ENCODE measurements at regions not wholly inside any gene's neighbourhood (a gene's known extent, or its start where the extent isn't known, plus 50 kb on each side); places are given as distances from the start of the nearest gene placed in this dataset.

DNA sequence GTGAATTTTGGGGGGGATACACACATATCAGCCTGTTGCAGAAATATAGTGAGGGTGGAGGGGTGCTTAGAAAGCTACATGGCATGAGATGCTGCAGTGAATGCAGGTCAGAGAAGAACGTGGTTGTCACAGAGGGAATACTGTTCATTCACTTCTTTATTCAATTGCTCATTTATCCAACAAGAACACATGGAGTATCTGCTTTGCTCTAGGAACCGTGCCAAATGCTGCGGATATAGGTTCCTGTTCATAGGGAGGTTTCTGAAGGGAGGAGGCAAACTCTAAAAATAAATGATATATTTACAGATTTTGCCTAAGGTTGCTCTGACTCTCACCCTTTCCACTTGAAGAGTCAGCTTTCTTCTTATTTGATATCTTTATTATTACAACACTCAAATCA is 444.3 kb upstream of the CLINT1 start:
- TF ChIP-seq, protein P1, sequence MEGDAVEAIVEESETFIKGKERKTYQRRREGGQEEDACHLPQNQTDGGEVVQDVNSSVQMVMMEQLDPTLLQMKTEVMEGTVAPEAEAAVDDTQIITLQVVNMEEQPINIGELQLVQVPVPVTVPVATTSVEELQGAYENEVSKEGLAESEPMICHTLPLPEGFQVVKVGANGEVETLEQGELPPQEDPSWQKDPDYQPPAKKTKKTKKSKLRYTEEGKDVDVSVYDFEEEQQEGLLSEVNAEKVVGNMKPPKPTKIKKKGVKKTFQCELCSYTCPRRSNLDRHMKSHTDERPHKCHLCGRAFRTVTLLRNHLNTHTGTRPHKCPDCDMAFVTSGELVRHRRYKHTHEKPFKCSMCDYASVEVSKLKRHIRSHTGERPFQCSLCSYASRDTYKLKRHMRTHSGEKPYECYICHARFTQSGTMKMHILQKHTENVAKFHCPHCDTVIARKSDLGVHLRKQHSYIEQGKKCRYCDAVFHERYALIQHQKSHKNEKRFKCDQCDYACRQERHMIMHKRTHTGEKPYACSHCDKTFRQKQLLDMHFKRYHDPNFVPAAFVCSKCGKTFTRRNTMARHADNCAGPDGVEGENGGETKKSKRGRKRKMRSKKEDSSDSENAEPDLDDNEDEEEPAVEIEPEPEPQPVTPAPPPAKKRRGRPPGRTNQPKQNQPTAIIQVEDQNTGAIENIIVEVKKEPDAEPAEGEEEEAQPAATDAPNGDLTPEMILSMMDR (IDR thresholded peaks at IDR 0.05) = no peak
- H3K9me3 Mint-ChIP-seq (ENCODE audit: low read depth) = no peaks in the 10 kb centered on the region
- DNase-seq (ENCODE audit: low spot score) = no peak
- no peaks in the 10 kb centered on the region for H3K27me3 Mint-ChIP-seq (ENCODE audit: low read depth)
- no peaks in the 10 kb centered on the region for H3K36me3 Mint-ChIP-seq (ENCODE audit: low read depth)
- H3K4me3 Mint-ChIP-seq (ENCODE audit: unreplicated experiment) = no peak overlapping the region
- H3K27ac Mint-ChIP-seq (ENCODE audit: unreplicated experiment) = no peak overlapping the region
- H3K4me1 Mint-ChIP-seq (ENCODE audit: low read depth) = peaks cover 13% of the 10 kb centered on the region

DNA sequence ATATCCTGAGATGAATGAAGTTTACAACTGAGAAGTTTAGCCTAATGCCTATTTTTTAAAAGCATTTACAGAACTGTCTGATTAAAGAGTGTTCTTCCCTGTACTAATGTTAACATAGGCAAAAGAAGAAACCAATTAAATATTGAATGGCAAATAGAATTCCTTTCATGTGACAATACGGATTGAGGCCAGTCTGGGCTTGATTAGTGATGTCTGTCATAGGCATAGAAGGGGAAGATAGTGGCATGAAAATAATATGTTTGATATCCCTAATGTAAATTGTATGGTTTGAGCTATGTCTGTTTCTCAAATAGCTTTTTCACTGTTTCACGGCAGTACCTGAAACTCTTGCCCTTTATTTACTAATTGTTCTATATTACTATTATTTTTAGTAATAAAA is 443.1 kb upstream of the CLINT1 start:
- TF ChIP-seq, protein P1 (IDR thresholded peaks at IDR 0.05) = no peak
- H3K36me3 Mint-ChIP-seq (ENCODE audit: low read depth) = peaks cover 3% of the 10 kb centered on the region
- no peak overlapping the region for H3K27ac Mint-ChIP-seq (ENCODE audit: unreplicated experiment)
- peaks cover 5% of the 10 kb centered on the region for H3K9me3 Mint-ChIP-seq (ENCODE audit: low read depth)
- H3K4me3 Mint-ChIP-seq (ENCODE audit: unreplicated experiment) = no peak overlapping the region
- no peak for DNase-seq (ENCODE audit: low spot score)
- peaks cover 13% of the 10 kb centered on the region for H3K4me1 Mint-ChIP-seq (ENCODE audit: low read depth)
- no peaks in the 10 kb centered on the region for H3K27me3 Mint-ChIP-seq (ENCODE audit: low read depth)

DNA sequence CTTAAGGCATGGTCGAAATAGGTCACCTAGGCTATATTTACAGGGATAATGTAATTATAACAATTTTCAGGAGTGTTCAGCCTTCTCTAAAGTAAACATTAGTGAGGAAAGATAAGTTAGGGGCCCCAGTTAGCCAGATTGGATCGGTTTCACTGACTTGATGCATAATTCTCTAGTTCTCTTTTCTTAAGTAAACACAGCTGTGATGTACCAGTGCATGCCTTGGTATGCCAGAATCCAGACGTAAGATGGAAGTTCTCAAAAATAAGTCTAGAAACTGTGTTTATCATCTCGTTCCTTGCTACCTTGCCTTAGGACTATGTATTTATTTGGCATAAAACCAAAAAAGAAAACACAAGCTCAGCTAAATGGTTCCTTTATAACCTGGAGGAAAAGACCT is 442.2 kb upstream of the CLINT1 start:
- TF ChIP-seq, protein P1 (IDR thresholded peaks at IDR 0.05) = no peak
- Mint-ChIP-seq H3K4me3 (ENCODE audit: unreplicated experiment) (no peak overlapping the region), H3K27me3 (ENCODE audit: low read depth) (no peaks in the 10 kb centered on the region), H3K27ac (ENCODE audit: unreplicated experiment) (no peak overlapping the region), H3K4me1 (ENCODE audit: low read depth) (peaks cover 13% of the 10 kb centered on the region), H3K36me3 (ENCODE audit: low read depth) (peaks cover 4% of the 10 kb centered on the region), H3K9me3 (ENCODE audit: low read depth) (peaks cover 11% of the 10 kb centered on the region)
- no peak for DNase-seq (ENCODE audit: low spot score)

DNA sequence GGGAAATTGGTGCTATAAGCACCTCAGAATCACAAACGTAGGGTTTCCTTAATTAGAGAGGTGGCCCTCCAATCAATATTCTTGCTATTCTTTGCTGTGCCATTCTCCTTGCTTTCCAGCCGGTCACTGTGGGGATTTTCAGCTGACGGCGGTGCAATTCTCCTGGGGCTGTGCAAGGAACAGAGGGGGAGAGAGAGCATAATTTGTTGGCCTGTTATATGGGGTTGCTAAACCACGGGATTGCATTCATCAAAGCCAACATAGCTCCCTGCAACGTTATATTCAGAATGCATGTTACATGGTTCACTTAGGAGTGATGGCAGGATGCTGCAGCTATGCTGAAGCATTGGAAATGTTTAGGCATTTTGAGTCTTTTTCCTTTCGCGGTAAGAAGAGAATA is 441.3 kb upstream of the CLINT1 start:
- peaks cover 13% of the 10 kb centered on the region for H3K9me3 Mint-ChIP-seq (ENCODE audit: low read depth)
- no peak overlapping the region for H3K27ac Mint-ChIP-seq (ENCODE audit: unreplicated experiment)
- no peaks in the 10 kb centered on the region for H3K27me3 Mint-ChIP-seq (ENCODE audit: low read depth)
- no peak for DNase-seq (ENCODE audit: low spot score)
- peaks cover 4% of the 10 kb centered on the region for H3K36me3 Mint-ChIP-seq (ENCODE audit: low read depth)
- TF ChIP-seq, protein P1 (IDR thresholded peaks at IDR 0.05) = no peak
- no peak overlapping the region for H3K4me3 Mint-ChIP-seq (ENCODE audit: unreplicated experiment)
- peaks cover 13% of the 10 kb centered on the region for H3K4me1 Mint-ChIP-seq (ENCODE audit: low read depth)

DNA sequence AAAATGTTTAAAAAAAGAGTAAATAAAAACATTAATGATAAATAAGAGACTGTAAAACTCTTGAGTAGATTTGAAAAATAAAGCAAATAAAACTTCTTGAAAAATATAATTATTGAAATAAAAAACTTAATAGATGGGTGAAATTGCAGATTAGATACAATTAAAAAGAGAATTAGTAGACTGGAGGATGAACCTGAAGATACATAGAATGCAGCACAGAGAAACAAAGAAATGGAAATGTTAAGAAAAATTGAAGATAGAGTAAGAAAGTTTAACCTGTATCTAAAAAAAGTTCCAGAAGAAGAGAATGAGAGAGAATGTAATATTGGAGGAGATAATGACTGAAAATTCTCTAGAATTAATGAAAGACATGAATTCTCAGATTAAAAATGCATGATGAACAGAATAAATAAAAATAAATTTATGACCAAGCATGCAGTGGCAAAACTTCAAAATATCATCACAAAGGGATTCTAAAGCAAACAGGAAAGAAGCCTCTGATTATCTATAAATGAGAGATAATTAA is 438.1 kb upstream of the CLINT1 start:
- peaks cover 10% of the 10 kb centered on the region for H3K4me1 Mint-ChIP-seq (ENCODE audit: low read depth)
- H3K27me3 Mint-ChIP-seq (ENCODE audit: low read depth) = no peaks in the 10 kb centered on the region
- TF ChIP-seq, protein P1 (IDR thresholded peaks at IDR 0.05) = no peak
- H3K9me3 Mint-ChIP-seq (ENCODE audit: low read depth) = peaks cover 20% of the 10 kb centered on the region
- no peak overlapping the region for H3K27ac Mint-ChIP-seq (ENCODE audit: unreplicated experiment)
- H3K36me3 Mint-ChIP-seq (ENCODE audit: low read depth) = peaks cover 4% of the 10 kb centered on the region
- no peak overlapping the region for H3K4me3 Mint-ChIP-seq (ENCODE audit: unreplicated experiment)
- no peak for DNase-seq (ENCODE audit: low spot score)
